HL-60 (cell line): ENCODE measurements at regions not wholly inside any gene's neighbourhood (a gene's known extent, or its start where the extent isn't known, plus 50 kb on each side); places are given as distances from the start of the nearest gene placed in this dataset.

Experiments used
- DNase-seq, 2 experiments: peaks; one replicate each; pipeline ENCODE4 v3.0.0-alpha.2; 2010 to 2020; ENCODE audit warnings: low read depth in 1 of 2, low spot score in 1 of 2
- H3K27ac ChIP-seq: fragments of 250-450 bp; sonication (Bioruptor Pico); replicated peaks from 2 replicates; pipeline ENCODE4 v1.5.1; 2020; ENCODE audit warnings: mild to moderate bottlenecking, moderate library complexity
- H3K27me3 ChIP-seq: fragments of 250-450 bp; sonication (Bioruptor Pico); 2 replicates; pipeline ENCODE4 v1.5.1; 2021; ENCODE audit warnings: mild to moderate bottlenecking, moderate library complexity; ENCODE audit not compliant: insufficient read depth, poor library complexity, severe bottlenecking
- H3K4me3 ChIP-seq: replicated peaks from 2 replicates; pipeline ENCODE4 v1.5.1; 2011; ENCODE audit warnings: mild to moderate bottlenecking, control low read depth, low read length; ENCODE audit not compliant: insufficient read depth
- CTCF ChIP-seq: IDR thresholded peaks from one replicate; pipeline ENCODE4 v1.5.1; 2011; ENCODE audit warnings: low read length, control low read depth, inconsistent platforms; ENCODE audit not compliant: insufficient read depth
- GABPA ChIP-seq: IDR thresholded peaks from 2 replicates; pipeline ENCODE4 v1.6.1; 2012; ENCODE audit warnings: low read depth
- POLR2AphosphoS5 ChIP-seq: IDR thresholded peaks from 2 replicates; pipeline ENCODE4 v1.6.1; 2012; ENCODE audit warnings: low read depth
- REST ChIP-seq: IDR thresholded peaks from 2 replicates; pipeline ENCODE4 v1.6.1; 2012; ENCODE audit warnings: low read depth; ENCODE audit not compliant: insufficient replicate concordance
- SPI1 ChIP-seq: IDR thresholded peaks from 2 replicates; pipeline ENCODE4 v1.6.1; 2012; ENCODE audit warnings: low read depth, mild to moderate bottlenecking, borderline replicate concordance

GRCh38 chr4:120158841-120159463 lies 92.3 kb upstream of the MAD2L1 start:
- no peak for DNase-seq
- no peak overlapping the region for H3K27ac ChIP-seq
- H3K27me3 ChIP-seq = no peaks in the 10 kb centered on the region
- no peak overlapping the region for H3K4me3 ChIP-seq
- TF ChIP-seq GABPA = no peak
- TF ChIP-seq REST = no peak
- TF ChIP-seq POLR2AphosphoS5 = no peak
- TF ChIP-seq CTCF = no peak
- TF ChIP-seq SPI1 = no peak

- Histone ChIP-seq H3K4me3 (no peak overlapping the region), H3K27me3 (no peaks in the 10 kb centered on the region), H3K27ac (no peak overlapping the region)
- TF ChIP-seq GABPA = no peak
- TF ChIP-seq SPI1 = no peak
- no peak for TF ChIP-seq POLR2AphosphoS5
- TF ChIP-seq REST = no peak
- no peak for TF ChIP-seq CTCF
- DNase-seq = no peak
Observed at GRCh38 chr4:120158046-120158445, 91.4 kb upstream of the MAD2L1 start.

- TF ChIP-seq POLR2AphosphoS5 (no peak), CTCF (peak; percentile 25), GABPA (no peak)
- no peaks in the 10 kb centered on the region for H3K27me3 ChIP-seq
- no peak overlapping the region for H3K4me3 ChIP-seq
- peak in 1 of 2 experiments; percentile 50 for DNase-seq
- H3K27ac ChIP-seq = no peak overlapping the region
Observed at GRCh38 chr4:120156120-120156718, 89.6 kb upstream of the MAD2L1 start.

GRCh38 chr4:120155287-120155686 lies 88.6 kb upstream of the MAD2L1 start:
- Histone ChIP-seq H3K4me3 (no peak overlapping the region), H3K27ac (no peak overlapping the region), H3K27me3 (no peaks in the 10 kb centered on the region)
- DNase-seq = no peak
- TF ChIP-seq SPI1 (no peak), REST (no peak), GABPA (no peak), POLR2AphosphoS5 (no peak), CTCF (no peak)
